ENCODE measurements at regions not wholly inside any gene's neighbourhood (a gene's known extent, or its start where the extent isn't known, plus 50 kb on each side); places are given as distances from the start of the nearest gene placed in this dataset.

DNA sequence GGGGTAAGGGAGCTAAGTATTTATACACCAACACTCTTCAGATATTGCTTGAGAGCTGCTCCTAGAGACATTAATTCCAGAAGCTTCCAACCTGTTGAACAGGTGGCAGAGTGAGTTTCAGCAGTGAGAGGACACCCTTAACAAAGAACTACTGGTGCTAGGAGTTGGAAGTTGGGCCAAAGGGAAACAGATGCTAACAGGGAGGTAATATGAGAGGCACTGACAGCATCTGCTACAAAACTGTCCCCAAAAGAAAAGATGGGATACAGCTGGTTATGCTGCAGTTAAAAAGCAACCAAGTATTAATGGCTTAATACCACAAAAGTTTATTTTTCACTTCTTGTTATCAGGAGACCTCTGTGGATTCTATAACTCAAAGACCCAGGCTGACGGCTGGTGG is 104.5 kb upstream of the SATB1 start:
- WGBS = 87% methylated on average over 1 of the region's 1 CpG
- no peak for TF ChIP-seq GABPA (IDR thresholded peaks at IDR 0.05 in 1 of 2, conservative IDR thresholded peaks at IDR 0.05 in 1 of 2)
- no peak for TF ChIP-seq RAD21 (IDR thresholded peaks at IDR 0.05)
- TF ChIP-seq HNF4A (conservative IDR thresholded peaks at IDR 0.05) = no peak
- TF ChIP-seq, protein P1, sequence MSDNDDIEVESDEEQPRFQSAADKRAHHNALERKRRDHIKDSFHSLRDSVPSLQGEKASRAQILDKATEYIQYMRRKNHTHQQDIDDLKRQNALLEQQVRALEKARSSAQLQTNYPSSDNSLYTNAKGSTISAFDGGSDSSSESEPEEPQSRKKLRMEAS (IDR thresholded peaks at IDR 0.05) = no peak
- no peak for TF ChIP-seq HNF4G (IDR thresholded peaks at IDR 0.05)
- TF ChIP-seq JUND (IDR thresholded peaks at IDR 0.05) = no peak
- no peak for TF ChIP-seq TAF1 (conservative IDR thresholded peaks at IDR 0.05)
- no peak for TF ChIP-seq YY1 (IDR thresholded peaks at IDR 0.05)
- TF ChIP-seq, protein P2, sequence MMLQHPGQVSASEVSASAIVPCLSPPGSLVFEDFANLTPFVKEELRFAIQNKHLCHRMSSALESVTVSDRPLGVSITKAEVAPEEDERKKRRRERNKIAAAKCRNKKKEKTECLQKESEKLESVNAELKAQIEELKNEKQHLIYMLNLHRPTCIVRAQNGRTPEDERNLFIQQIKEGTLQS (IDR thresholded peaks at IDR 0.05) = no peak
- no peak for TF ChIP-seq SP1 (IDR thresholded peaks at IDR 0.05)
- TF ChIP-seq, protein P3, sequence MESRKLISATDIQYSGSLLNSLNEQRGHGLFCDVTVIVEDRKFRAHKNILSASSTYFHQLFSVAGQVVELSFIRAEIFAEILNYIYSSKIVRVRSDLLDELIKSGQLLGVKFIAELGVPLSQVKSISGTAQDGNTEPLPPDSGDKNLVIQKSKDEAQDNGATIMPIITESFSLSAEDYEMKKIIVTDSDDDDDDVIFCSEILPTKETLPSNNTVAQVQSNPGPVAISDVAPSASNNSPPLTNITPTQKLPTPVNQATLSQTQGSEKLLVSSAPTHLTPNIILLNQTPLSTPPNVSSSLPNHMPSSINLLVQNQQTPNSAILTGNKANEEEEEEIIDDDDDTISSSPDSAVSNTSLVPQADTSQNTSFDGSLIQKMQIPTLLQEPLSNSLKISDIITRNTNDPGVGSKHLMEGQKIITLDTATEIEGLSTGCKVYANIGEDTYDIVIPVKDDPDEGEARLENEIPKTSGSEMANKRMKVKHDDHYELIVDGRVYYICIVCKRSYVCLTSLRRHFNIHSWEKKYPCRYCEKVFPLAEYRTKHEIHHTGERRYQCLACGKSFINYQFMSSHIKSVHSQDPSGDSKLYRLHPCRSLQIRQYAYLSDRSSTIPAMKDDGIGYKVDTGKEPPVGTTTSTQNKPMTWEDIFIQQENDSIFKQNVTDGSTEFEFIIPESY (IDR thresholded peaks at IDR 0.05) = no peak
- no peak for TF ChIP-seq RXRA (IDR thresholded peaks at IDR 0.05)
- no peak for TF ChIP-seq FOXA1 (IDR thresholded peaks at IDR 0.05)
- TF ChIP-seq, protein P4, sequence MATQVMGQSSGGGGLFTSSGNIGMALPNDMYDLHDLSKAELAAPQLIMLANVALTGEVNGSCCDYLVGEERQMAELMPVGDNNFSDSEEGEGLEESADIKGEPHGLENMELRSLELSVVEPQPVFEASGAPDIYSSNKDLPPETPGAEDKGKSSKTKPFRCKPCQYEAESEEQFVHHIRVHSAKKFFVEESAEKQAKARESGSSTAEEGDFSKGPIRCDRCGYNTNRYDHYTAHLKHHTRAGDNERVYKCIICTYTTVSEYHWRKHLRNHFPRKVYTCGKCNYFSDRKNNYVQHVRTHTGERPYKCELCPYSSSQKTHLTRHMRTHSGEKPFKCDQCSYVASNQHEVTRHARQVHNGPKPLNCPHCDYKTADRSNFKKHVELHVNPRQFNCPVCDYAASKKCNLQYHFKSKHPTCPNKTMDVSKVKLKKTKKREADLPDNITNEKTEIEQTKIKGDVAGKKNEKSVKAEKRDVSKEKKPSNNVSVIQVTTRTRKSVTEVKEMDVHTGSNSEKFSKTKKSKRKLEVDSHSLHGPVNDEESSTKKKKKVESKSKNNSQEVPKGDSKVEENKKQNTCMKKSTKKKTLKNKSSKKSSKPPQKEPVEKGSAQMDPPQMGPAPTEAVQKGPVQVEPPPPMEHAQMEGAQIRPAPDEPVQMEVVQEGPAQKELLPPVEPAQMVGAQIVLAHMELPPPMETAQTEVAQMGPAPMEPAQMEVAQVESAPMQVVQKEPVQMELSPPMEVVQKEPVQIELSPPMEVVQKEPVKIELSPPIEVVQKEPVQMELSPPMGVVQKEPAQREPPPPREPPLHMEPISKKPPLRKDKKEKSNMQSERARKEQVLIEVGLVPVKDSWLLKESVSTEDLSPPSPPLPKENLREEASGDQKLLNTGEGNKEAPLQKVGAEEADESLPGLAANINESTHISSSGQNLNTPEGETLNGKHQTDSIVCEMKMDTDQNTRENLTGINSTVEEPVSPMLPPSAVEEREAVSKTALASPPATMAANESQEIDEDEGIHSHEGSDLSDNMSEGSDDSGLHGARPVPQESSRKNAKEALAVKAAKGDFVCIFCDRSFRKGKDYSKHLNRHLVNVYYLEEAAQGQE (IDR thresholded peaks at IDR 0.05) = no peak
- TF ChIP-seq FOXA2 (IDR thresholded peaks at IDR 0.05) = no peak
- TF ChIP-seq NR2F2 (IDR thresholded peaks at IDR 0.05) = no peak
- no peak for TF ChIP-seq EGR1 (IDR thresholded peaks at IDR 0.05; ENCODE audit: low read depth in 2 of 2)
- TF ChIP-seq, protein P5, sequence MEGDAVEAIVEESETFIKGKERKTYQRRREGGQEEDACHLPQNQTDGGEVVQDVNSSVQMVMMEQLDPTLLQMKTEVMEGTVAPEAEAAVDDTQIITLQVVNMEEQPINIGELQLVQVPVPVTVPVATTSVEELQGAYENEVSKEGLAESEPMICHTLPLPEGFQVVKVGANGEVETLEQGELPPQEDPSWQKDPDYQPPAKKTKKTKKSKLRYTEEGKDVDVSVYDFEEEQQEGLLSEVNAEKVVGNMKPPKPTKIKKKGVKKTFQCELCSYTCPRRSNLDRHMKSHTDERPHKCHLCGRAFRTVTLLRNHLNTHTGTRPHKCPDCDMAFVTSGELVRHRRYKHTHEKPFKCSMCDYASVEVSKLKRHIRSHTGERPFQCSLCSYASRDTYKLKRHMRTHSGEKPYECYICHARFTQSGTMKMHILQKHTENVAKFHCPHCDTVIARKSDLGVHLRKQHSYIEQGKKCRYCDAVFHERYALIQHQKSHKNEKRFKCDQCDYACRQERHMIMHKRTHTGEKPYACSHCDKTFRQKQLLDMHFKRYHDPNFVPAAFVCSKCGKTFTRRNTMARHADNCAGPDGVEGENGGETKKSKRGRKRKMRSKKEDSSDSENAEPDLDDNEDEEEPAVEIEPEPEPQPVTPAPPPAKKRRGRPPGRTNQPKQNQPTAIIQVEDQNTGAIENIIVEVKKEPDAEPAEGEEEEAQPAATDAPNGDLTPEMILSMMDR (IDR thresholded peaks at IDR 0.05; ENCODE audit: low read depth, low read length, missing input control) = no peak
- no peak overlapping the region for H3K27ac ChIP-seq (ENCODE audit: low read depth in 1 of 2, low read length in 2 of 2)
- no peak overlapping the region for H3K9ac ChIP-seq (ENCODE audit: low read depth in 1 of 2, low read length in 2 of 2)
- H3K27me3 ChIP-seq (ENCODE audit: control insufficient read depth in 4 of 4, insufficient read depth in 4 of 4, low read length in 3 of 4) = no peaks in the 10 kb centered on the region
- no peak for DNase-seq (ENCODE audit: low spot score)
- H3K4me3 ChIP-seq (ENCODE audit: low read depth in 1 of 3, low read length in 3 of 3) = no peak overlapping the region
- no peaks in the 10 kb centered on the region for H3K9me3 ChIP-seq (ENCODE audit: control insufficient read depth in 4 of 4, low read length in 3 of 4)
- no peaks in the 10 kb centered on the region for H3K4me1 ChIP-seq (ENCODE audit: control insufficient read depth in 4 of 4, insufficient read depth in 4 of 4, low read length in 3 of 4)
- H3K36me3 ChIP-seq (ENCODE audit: control insufficient read depth in 4 of 4, insufficient read depth in 3 of 4, low read depth in 1 of 4, low read length in 3 of 4) = no peaks in the 10 kb centered on the region

Measured in liver (tissue), 8 donors.